Adipocyte (in vitro differentiated cells): ENCODE measurements at regions not wholly inside any gene's neighbourhood (a gene's known extent, or its start where the extent isn't known, plus 50 kb on each side); places are given as distances from the start of the nearest gene placed in this dataset.
"Not testable (repeated sequence)": the region's sequence is repeated elsewhere in the genome, so short reads cannot be mapped to it uniquely, and the experiment has no call there.

Source experiments
- DNase-seq: peaks from one replicate; pipeline ENCODE4 v3.0.0-alpha.2; 2015; ENCODE audit warnings: low read depth
- H3K27me3 ChIP-seq: replicated peaks from 2 replicates; pipeline ENCODE4 v1.7.0; 2013; ENCODE audit warnings: mild to moderate bottlenecking, low read length, moderate library complexity; ENCODE audit not compliant: control insufficient read depth, insufficient read depth
- H3K36me3 ChIP-seq: 2 replicates; pipeline ENCODE4 v1.7.0; 2013; ENCODE audit warnings: low read length, mild to moderate bottlenecking, moderate library complexity; ENCODE audit not compliant: control insufficient read depth, insufficient read depth, severe bottlenecking
- H3K4me1 ChIP-seq: 2 replicates; pipeline ENCODE4 v1.7.0; 2013; ENCODE audit warnings: mild to moderate bottlenecking, low read length, moderate library complexity; ENCODE audit not compliant: control insufficient read depth, insufficient read depth
- H3K4me3 ChIP-seq: 2 replicates; pipeline ENCODE4 v1.7.0; 2013; ENCODE audit warnings: mild to moderate bottlenecking, low read length, moderate library complexity
- H3K9ac ChIP-seq: 2 replicates; pipeline ENCODE4 v1.7.0; 2013; ENCODE audit warnings: mild to moderate bottlenecking, low read length, moderate library complexity
- H3K9me3 ChIP-seq: 2 replicates; pipeline ENCODE4 v1.7.0; 2013; ENCODE audit warnings: mild to moderate bottlenecking, low read length, moderate library complexity; ENCODE audit not compliant: control insufficient read depth

GRCh38 chr1:187527346-187527745, 698.6 kb downstream of the PLA2G4A start:
- no peak overlapping the region for H3K4me3 ChIP-seq
- no peak for DNase-seq
- no peaks in the 10 kb centered on the region for H3K4me1 ChIP-seq
- H3K36me3 ChIP-seq = no peaks in the 10 kb centered on the region
- H3K9ac ChIP-seq = no peak overlapping the region
- H3K27me3 ChIP-seq = no peaks in the 10 kb centered on the region
- H3K9me3 ChIP-seq = no peaks in the 10 kb centered on the region

- no peak overlapping the region for H3K4me3 ChIP-seq
- no peaks in the 10 kb centered on the region for H3K4me1 ChIP-seq
- no peaks in the 10 kb centered on the region for H3K36me3 ChIP-seq
- no peak overlapping the region for H3K9ac ChIP-seq
- H3K27me3 ChIP-seq = no peaks in the 10 kb centered on the region
- H3K9me3 ChIP-seq = no peaks in the 10 kb centered on the region
- no peak for DNase-seq
Measured at GRCh38 chr1:187537936-187538335, 709.2 kb downstream of the PLA2G4A start.

DNA sequence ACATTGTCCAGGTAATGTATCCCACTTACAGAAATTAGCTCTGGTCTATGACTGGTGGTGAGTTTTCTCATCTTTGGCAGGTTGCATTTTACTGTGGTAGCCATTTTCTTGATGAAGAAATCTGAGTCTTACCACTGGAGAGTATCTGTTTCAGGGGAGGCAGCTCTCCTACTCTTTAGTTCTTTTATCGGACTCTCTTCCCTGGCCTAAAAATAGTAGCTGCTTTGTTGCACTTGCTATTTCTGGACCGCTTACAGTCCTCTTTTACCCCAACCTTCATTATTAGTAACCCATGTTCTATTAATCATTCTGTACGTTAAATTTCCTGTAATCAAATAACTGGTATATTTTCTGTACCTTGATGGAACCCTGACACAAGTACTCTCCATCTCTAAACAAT, 720.8 kb downstream of the PLA2G4A start:
- no peaks in the 10 kb centered on the region for H3K9me3 ChIP-seq
- H3K36me3 ChIP-seq = no peaks in the 10 kb centered on the region
- H3K9ac ChIP-seq = no peak overlapping the region
- no peaks in the 10 kb centered on the region for H3K27me3 ChIP-seq
- DNase-seq = no peak
- H3K4me3 ChIP-seq = no peak overlapping the region
- H3K4me1 ChIP-seq = no peaks in the 10 kb centered on the region

DNA sequence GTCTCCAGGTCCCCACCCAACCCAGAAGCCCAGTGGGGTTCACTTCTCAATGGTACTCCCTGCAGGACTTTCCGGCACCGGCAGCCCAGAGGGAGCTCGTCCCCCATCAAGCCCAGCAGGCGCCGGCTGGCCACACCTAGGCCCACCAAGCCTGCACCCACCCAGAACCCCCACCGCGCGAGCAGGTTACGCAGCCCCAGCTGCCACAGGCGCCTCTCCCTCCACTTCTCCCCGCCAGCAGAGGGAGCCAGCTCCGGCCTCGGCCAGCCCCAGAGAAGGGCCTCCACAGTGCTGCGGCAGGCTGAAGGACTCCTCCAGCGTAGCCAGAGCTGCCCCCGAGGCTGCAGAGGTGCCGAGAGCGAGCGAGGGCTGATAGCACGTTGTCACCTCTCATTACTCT, 722.3 kb downstream of the PLA2G4A start:
- Histone ChIP-seq H3K27me3 (no peaks in the 10 kb centered on the region), H3K9me3 (no peaks in the 10 kb centered on the region), H3K9ac (no peak overlapping the region), H3K4me3 (no peak overlapping the region), H3K4me1 (no peaks in the 10 kb centered on the region), H3K36me3 (no peaks in the 10 kb centered on the region)
- DNase-seq = no peak

- H3K4me1 ChIP-seq = no peaks in the 10 kb centered on the region
- H3K27me3 ChIP-seq = no peaks in the 10 kb centered on the region
- H3K9me3 ChIP-seq = no peaks in the 10 kb centered on the region
- H3K4me3 ChIP-seq = no peak overlapping the region
- H3K9ac ChIP-seq = no peak overlapping the region
- no peak for DNase-seq
- H3K36me3 ChIP-seq = no peaks in the 10 kb centered on the region
Measured at GRCh38 chr1:187563191-187563590, 734.4 kb downstream of the PLA2G4A start.

GRCh38 chr1:187566354-187566753, 737.6 kb downstream of the PLA2G4A start:
- DNase-seq = no peak
- no peaks in the 10 kb centered on the region for H3K36me3 ChIP-seq
- no peak overlapping the region for H3K4me3 ChIP-seq
- H3K4me1 ChIP-seq = no peaks in the 10 kb centered on the region
- no peak overlapping the region for H3K9ac ChIP-seq
- H3K27me3 ChIP-seq = no peaks in the 10 kb centered on the region
- H3K9me3 ChIP-seq = no peaks in the 10 kb centered on the region

- H3K4me1 ChIP-seq = no peaks in the 10 kb centered on the region
- H3K9ac ChIP-seq = no peak overlapping the region
- no peak for DNase-seq
Measured at GRCh38 chr1:187568067-187568466, 739.3 kb downstream of the PLA2G4A start.

GRCh38 chr1:187570166-187570565, 741.4 kb downstream of the PLA2G4A start:
- H3K4me1 ChIP-seq = no peaks in the 10 kb centered on the region
- no peak for DNase-seq
- no peaks in the 10 kb centered on the region for H3K9me3 ChIP-seq
- H3K9ac ChIP-seq = no peak overlapping the region
- no peak overlapping the region for H3K4me3 ChIP-seq
- no peaks in the 10 kb centered on the region for H3K27me3 ChIP-seq
- H3K36me3 ChIP-seq = no peaks in the 10 kb centered on the region

More at GRCh38 chr1:187568067-187568466, 739.3 kb downstream of the PLA2G4A start:
- no peak overlapping the region for H3K4me3 ChIP-seq
- H3K36me3 ChIP-seq = no peaks in the 10 kb centered on the region
- no peaks in the 10 kb centered on the region for H3K27me3 ChIP-seq
- H3K9me3 ChIP-seq = no peaks in the 10 kb centered on the region

GRCh38 chr1:187577610-187578009, 748.9 kb downstream of the PLA2G4A start:
- Histone ChIP-seq H3K4me3 (no peak overlapping the region), H3K27me3 (no peaks in the 10 kb centered on the region), H3K36me3 (no peaks in the 10 kb centered on the region), H3K4me1 (no peaks in the 10 kb centered on the region), H3K9me3 (no peaks in the 10 kb centered on the region), H3K9ac (no peak overlapping the region)
- DNase-seq = peak; percentile 13

DNA sequence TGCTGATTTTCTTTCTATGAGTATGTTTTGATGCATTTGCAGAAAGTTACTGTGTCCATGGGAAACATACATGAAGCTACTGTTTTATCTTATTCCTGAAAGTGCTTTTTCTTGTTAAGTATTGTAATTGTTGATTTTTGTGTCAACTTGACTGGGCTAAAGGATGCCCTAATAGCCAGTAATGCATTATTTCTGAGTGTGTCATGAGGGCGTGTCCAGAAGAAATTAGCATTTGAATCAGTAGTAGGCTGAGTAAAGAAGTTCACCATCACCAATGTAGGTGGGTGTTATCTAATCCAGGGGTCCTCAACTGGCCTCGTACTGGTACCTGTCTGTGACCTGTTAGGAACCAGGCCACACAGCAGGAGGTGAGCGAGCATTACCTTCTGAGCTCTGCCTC, 760.2 kb downstream of the PLA2G4A start:
- Histone ChIP-seq H3K9me3 (peaks cover 3% of the 10 kb centered on the region), H3K9ac (no peak overlapping the region), H3K36me3 (no peaks in the 10 kb centered on the region), H3K4me3 (no peak overlapping the region), H3K27me3 (no peaks in the 10 kb centered on the region), H3K4me1 (no peaks in the 10 kb centered on the region)
- no peak for DNase-seq

DNA sequence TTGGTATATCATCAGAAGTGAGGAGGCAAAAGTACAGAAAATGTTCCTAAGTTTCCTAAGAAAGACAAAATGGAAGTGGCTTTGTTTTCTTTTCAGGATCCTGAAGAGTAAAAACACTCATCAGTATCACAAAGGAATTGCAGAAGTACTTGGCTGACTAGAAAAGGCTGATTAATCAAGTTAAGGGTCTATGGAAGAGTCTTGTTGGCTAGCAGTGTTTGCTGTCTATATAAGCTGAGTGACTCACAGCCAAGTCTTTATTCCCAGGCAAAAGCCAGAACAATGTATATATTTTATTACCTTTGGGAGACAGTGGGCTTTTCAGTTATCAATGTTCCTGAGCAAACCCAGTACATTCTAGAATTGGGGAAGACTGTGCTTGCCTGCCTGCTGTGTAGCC, 777.0 kb downstream of the PLA2G4A start:
- Histone ChIP-seq H3K9ac (no peak overlapping the region), H3K27me3 (no peaks in the 10 kb centered on the region), H3K4me1 (no peaks in the 10 kb centered on the region), H3K4me3 (no peak overlapping the region), H3K9me3 (no peaks in the 10 kb centered on the region), H3K36me3 (no peaks in the 10 kb centered on the region)
- DNase-seq = no peak

DNA sequence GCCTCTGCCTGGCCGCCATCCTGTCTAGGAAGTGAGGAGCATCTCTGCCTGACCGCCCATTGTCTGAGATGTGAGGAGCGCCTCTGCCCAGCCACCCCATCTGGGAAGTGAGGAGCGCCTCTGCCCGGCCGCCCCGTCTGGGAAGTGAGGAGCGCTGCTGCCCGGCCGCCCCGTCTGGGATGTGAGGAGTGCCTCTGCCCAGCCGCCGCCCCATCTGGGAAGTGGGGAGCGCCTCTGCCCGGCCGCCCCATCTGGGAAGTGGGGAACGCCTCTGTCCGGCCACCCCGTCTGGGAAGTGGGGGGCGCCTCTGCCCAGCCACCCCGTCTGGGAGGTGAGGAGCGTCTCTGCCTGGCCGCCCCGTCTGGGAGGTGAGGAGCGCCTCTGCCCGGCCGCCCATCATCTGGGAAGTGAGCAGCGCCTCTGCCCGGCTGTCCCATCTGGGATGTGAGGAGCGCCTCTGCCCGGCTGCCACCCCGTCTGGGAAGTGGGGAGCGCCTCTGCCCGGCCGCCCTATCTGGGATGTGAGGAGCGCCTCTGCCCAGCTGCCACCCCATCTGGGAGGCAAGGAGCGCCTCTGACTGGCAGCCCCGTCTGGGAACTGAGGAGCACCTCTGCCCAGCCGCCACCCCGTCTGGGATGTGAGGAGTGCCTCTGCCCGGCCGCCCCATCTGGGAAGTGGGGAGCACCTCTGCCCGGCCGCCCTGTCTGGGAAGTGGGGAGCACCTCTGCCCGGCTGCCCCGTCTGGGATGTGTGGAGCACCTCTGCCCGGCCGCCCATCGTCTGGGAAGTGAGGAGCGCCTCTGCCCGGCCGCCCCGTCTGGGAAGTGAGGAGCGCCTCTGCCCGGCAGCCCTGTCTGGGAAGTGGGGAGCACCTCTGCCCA, 787.3 kb downstream of the PLA2G4A start:
- not testable (repeated sequence) for H3K9ac ChIP-seq, H3K27me3 ChIP-seq, H3K4me1 ChIP-seq, H3K4me3 ChIP-seq, H3K36me3 ChIP-seq, DNase-seq, H3K9me3 ChIP-seq
